ENCODE measurements at regions not wholly inside any gene's neighbourhood (a gene's known extent, or its start where the extent isn't known, plus 50 kb on each side); places are given as distances from the start of the nearest gene placed in this dataset.

DNA sequence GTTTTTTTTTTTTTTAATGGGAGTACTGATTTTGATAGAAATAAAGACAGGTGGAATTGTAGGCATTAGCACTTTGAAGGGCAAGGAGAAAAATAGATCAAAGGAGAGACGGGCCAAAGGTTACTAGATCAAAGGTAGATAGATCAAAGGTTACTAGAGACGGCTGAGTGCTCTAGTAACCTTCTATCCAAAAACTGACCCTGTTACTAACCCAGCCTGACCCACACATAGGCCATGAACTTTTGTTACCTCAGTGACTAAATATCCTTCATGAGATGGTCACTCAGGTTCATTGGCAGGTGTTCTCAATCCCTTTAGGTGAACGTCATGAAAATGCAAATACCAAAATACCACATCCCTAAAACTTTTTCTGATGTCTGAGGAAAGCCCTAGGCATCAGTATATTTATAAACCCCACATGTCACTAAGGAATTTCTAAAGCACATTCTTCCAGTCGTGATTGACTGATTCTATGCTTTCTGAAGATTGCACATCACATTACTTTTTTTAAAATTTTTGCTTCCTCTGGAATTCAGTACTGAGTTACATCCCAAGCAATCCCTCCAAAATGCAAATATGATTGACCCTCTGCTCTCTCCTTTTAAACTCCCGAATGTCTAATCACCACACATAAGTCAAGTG is 772.7 kb downstream of the BRINP1 start:
- no peak for DNase-seq
- H3K4me3 ChIP-seq: no peak overlapping the region
- intact Hi-C loops (cut with DNase I): loop anchor here (5.0 to 10.0 kb wide), 2 partner anchors 61 to 238 kb away; no protein-coding TSS in a partner anchor
- H3K27ac ChIP-seq: no peak overlapping the region
- WGBS, 2 donors: 30 to 47% methylated on average over 5 of the region's 5 CpGs
- H3K27me3 ChIP-seq: no peaks in the 10 kb centered on the region
- H3K4me1 ChIP-seq: no peaks in the 10 kb centered on the region
- TF ChIP-seq EP300 (IDR thresholded peaks at IDR 0.05) (no peak), POLR2AphosphoS5 (IDR thresholded peaks at IDR 0.05) (no peak)
- no peaks in the 10 kb centered on the region for H3K9me3 ChIP-seq
- no peaks in the 10 kb centered on the region for H3K36me3 ChIP-seq

DNA sequence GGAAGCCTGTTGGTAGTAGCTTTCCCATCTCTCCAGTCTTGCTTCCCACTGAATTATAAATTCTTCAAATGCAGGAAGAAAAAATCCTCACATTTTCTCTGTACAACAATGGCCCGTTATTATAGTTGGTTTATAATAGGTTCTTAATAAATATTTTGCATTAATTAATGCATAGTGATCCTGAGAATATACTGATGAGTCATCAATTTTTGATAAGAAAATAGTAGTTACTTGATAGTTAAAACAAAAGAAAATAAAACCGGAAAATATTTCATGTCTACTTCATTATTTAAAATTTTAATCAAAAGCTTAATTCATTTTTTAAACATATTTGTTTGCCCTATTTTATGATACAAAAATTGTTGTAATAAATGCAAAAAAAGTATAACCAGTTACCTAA is 762.6 kb downstream of the BRINP1 start:
- H3K27ac ChIP-seq: no peak overlapping the region
- H3K36me3 ChIP-seq: no peaks in the 10 kb centered on the region
- no peaks in the 10 kb centered on the region for H3K4me1 ChIP-seq
- no peak for DNase-seq
- WGBS, 2 donors: 88 to 92% methylated on average over 2 of the region's 2 CpGs
- H3K4me3 ChIP-seq: no peak overlapping the region
- H3K9me3 ChIP-seq: no peaks in the 10 kb centered on the region
- TF ChIP-seq EP300 (IDR thresholded peaks at IDR 0.05) (no peak), POLR2A (IDR thresholded peaks at IDR 0.05) (no peak), POLR2AphosphoS5 (IDR thresholded peaks at IDR 0.05) (no peak)
- TF ChIP-seq, protein P1, sequence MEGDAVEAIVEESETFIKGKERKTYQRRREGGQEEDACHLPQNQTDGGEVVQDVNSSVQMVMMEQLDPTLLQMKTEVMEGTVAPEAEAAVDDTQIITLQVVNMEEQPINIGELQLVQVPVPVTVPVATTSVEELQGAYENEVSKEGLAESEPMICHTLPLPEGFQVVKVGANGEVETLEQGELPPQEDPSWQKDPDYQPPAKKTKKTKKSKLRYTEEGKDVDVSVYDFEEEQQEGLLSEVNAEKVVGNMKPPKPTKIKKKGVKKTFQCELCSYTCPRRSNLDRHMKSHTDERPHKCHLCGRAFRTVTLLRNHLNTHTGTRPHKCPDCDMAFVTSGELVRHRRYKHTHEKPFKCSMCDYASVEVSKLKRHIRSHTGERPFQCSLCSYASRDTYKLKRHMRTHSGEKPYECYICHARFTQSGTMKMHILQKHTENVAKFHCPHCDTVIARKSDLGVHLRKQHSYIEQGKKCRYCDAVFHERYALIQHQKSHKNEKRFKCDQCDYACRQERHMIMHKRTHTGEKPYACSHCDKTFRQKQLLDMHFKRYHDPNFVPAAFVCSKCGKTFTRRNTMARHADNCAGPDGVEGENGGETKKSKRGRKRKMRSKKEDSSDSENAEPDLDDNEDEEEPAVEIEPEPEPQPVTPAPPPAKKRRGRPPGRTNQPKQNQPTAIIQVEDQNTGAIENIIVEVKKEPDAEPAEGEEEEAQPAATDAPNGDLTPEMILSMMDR (IDR thresholded peaks at IDR 0.05): no peak
- intact Hi-C loops (cut with DNase I): no loop called here
- no peaks in the 10 kb centered on the region for H3K27me3 ChIP-seq

DNA sequence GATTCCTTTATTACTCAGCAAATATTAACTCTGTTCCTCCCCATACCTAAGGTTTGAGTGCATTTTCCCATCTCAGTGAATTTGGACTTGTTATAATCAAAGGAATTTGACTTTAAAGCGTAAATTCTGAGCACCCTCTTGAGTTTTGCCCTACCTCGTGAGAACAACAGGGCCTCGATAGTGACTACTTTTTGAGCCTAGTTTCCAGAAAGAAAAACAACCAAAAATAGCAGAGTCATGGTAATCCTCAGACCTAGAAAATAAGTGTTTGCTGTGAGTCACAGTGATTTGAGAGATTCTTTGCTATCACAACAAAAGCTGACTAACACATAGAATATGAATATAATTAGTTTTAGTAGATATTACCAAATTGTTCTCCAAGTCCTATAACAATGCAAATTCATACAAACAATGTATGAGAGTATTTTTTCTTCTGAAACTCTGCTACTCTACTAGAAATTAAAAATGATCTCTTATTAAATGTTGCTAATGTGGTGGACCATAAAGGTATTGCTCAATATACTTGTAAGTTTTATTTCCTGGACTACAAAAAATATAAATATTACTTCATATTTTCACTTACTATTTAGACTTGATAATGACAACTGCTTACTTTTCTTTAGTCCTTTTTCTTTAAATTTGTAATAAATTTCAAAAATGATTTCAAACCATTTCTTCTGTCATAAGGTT is 759.7 kb downstream of the BRINP1 start:
- intact Hi-C loops (cut with DNase I): loop anchor here (5.0 kb wide), 1 partner anchor 63 kb away; no protein-coding TSS in a partner anchor
- Histone ChIP-seq H3K27ac (no peak overlapping the region), H3K4me3 (no peak overlapping the region), H3K27me3 (no peaks in the 10 kb centered on the region), H3K4me1 (peaks cover 0 to 13% (median 5%) of the 10 kb centered on the region in 4 donors), H3K36me3 (no peaks in the 10 kb centered on the region), H3K9me3 (no peaks in the 10 kb centered on the region)
- 79 to 88% methylated on average over 3 of the region's 3 CpGs for WGBS, 2 donors
- DNase-seq: no peak
- no peak for TF ChIP-seq EP300 (IDR thresholded peaks at IDR 0.05)
- no peak for TF ChIP-seq POLR2A (IDR thresholded peaks at IDR 0.05)
- TF ChIP-seq POLR2AphosphoS5 (IDR thresholded peaks at IDR 0.05): no peak
- TF ChIP-seq, protein P1 (IDR thresholded peaks at IDR 0.05): no peak

DNA sequence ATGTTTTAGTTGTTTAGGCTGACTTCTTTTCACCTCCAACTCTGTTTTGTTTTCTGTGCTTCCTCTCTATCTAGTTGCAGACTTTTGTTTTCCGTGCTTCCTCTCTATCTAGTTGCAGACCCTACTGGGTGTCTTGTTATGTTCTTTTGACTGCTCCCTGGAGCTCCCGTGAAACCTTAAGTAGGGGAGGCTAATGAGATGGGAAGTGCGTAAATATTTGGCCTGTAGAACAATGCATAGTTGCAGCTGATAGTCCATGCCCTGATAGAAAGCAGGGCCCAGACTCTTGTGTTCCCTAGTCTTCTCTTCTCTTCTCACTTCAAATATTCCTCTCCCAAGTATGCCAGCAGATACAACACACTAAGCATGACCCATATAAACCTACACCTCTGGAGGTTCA is 757.0 kb downstream of the BRINP1 start:
- Histone ChIP-seq H3K4me1 (peaks cover 0 to 20% (median 7%) of the 10 kb centered on the region in 4 donors), H3K9me3 (no peaks in the 10 kb centered on the region), H3K27ac (no peak overlapping the region), H3K4me3 (no peak overlapping the region), H3K27me3 (no peaks in the 10 kb centered on the region), H3K36me3 (no peaks in the 10 kb centered on the region)
- TF ChIP-seq POLR2A (IDR thresholded peaks at IDR 0.05) (no peak), POLR2AphosphoS5 (IDR thresholded peaks at IDR 0.05) (no peak), EP300 (IDR thresholded peaks at IDR 0.05) (no peak)
- TF ChIP-seq, protein P1 (IDR thresholded peaks at IDR 0.05): no peak
- 46 to 57% methylated on average over 3 of the region's 3 CpGs for WGBS, 2 donors
- intact Hi-C loops (cut with DNase I): loop anchor here (5.0 kb wide), 1 partner anchor 60 kb away; no protein-coding TSS in a partner anchor
- no peak for DNase-seq

DNA sequence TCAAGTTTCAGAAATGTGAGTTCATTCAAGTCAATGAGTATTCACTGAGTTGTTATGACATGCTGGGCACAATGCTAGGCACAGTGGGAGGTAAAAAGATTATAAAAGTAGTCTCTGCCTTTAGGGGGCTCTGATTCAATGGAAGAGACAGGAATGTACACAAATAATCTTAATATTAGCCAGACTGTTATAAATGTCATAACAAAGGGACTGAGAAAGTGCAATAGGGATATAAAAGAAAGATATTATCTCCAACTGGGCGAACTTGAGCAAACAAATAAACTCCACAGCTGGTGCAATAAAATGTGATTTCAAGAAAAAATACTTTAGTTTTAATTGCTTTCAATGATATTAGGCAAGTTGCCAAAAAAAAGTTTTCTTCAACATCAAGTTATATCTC is 755.2 kb downstream of the BRINP1 start:
- Histone ChIP-seq H3K4me1 (peaks cover 0 to 20% (median 7%) of the 10 kb centered on the region in 4 donors), H3K27me3 (no peaks in the 10 kb centered on the region), H3K27ac (no peak overlapping the region), H3K4me3 (no peak overlapping the region), H3K36me3 (no peaks in the 10 kb centered on the region), H3K9me3 (no peaks in the 10 kb centered on the region)
- no peak for DNase-seq
- TF ChIP-seq, protein P1 (IDR thresholded peaks at IDR 0.05): no peak
- TF ChIP-seq POLR2A (IDR thresholded peaks at IDR 0.05): no peak
- TF ChIP-seq POLR2AphosphoS5 (IDR thresholded peaks at IDR 0.05): peak in 2 of 4 donors; percentile 40 to 53
- no peak for TF ChIP-seq EP300 (IDR thresholded peaks at IDR 0.05)
- intact Hi-C loops (cut with DNase I): loop anchor here (5.0 kb wide), 1 partner anchor 58 kb away; no protein-coding TSS in a partner anchor
- WGBS, 2 donors: 9 to 37% methylated on average over 1 of the region's 1 CpG
